ENCODE measurements at regions not wholly inside any gene's neighbourhood (a gene's known extent, or its start where the extent isn't known, plus 50 kb on each side); places are given as distances from the start of the nearest gene placed in this dataset.

- TF ChIP-seq YY1 (IDR thresholded peaks at IDR 0.05; ENCODE audit: low read depth) (no peak), REST (IDR thresholded peaks at IDR 0.05; ENCODE audit: low read depth) (no peak), RAD21 (IDR thresholded peaks at IDR 0.05; ENCODE audit: low read depth) (no peak), NFIC (IDR thresholded peaks at IDR 0.05) (no peak), CEBPB (IDR thresholded peaks at IDR 0.05) (no peak), MAX (IDR thresholded peaks at IDR 0.05) (no peak), TEAD4 (IDR thresholded peaks at IDR 0.05) (no peak), TAF1 (IDR thresholded peaks at IDR 0.05; ENCODE audit: low read depth) (no peak), FOXM1 (IDR thresholded peaks at IDR 0.05; ENCODE audit: borderline replicate concordance, low read depth) (no peak), ZBTB7A (IDR thresholded peaks at IDR 0.05; ENCODE audit: low read depth) (no peak), CREB1 (IDR thresholded peaks at IDR 0.05; ENCODE audit: low read depth) (no peak)
These were observed 311.2 kb downstream of the SKIDA1 start for GRCh38 chr10:21214329-21214728.

Data from Ishikawa (cell line).